Neural cell (in vitro differentiated cells): ENCODE measurements at regions not wholly inside any gene's neighbourhood (a gene's known extent, or its start where the extent isn't known, plus 50 kb on each side); places are given as distances from the start of the nearest gene placed in this dataset.

Experiments used
- CTCF ChIP-seq: fragments of 450-650 bp; IDR thresholded peaks from 2 replicates; pipeline ENCODE4 v1.5.1; 2014; ENCODE audit warnings: antibody characterized with exemption, mild to moderate bottlenecking, moderate library complexity; ENCODE audit not compliant: poor library complexity, severe bottlenecking
- EP300 ChIP-seq: fragments of 450-650 bp; conservative IDR thresholded peaks from 2 replicates; pipeline ENCODE4 v1.6.1; 2014; ENCODE audit warnings: antibody characterized with exemption, mild to moderate bottlenecking, moderate library complexity; ENCODE audit not compliant: poor library complexity, severe bottlenecking
- EZH2 ChIP-seq: fragments of 200-600, 300-800 bp; shearing (Covaris generic), sonication (generic); IDR thresholded peaks from 2 replicates; pipeline ENCODE4 v1.6.1; 2014; ENCODE audit warnings: antibody characterized with exemption, low read length, borderline replicate concordance, mild to moderate bottlenecking; ENCODE audit not compliant: insufficient read depth, poor library complexity, severe bottlenecking
- MXI1 ChIP-seq: fragments of 450-650 bp; conservative IDR thresholded peaks from 2 replicates; pipeline ENCODE4 v1.6.1; 2014; ENCODE audit warnings: antibody characterized with exemption, mild to moderate bottlenecking; ENCODE audit not compliant: poor library complexity, severe bottlenecking
- POLR2AphosphoS5 ChIP-seq: IDR thresholded peaks from 2 replicates; pipeline ENCODE4 v1.6.1; 2012
- RAD21 ChIP-seq: fragments of 450-650 bp; conservative IDR thresholded peaks from 2 replicates; pipeline ENCODE4 v1.6.1; 2014; ENCODE audit warnings: antibody characterized with exemption, mild to moderate bottlenecking, moderate library complexity
- REST ChIP-seq: IDR thresholded peaks from 2 replicates; pipeline ENCODE4 v1.6.1; 2012; ENCODE audit warnings: borderline replicate concordance
- SMC3 ChIP-seq: fragments of 450-650 bp; conservative IDR thresholded peaks from 2 replicates; pipeline ENCODE4 v1.6.1; 2014; ENCODE audit warnings: antibody characterized with exemption, mild to moderate bottlenecking, moderate library complexity; ENCODE audit not compliant: poor library complexity
- TAF1 ChIP-seq: IDR thresholded peaks from 2 replicates; pipeline ENCODE4 v1.6.1; 2012; ENCODE audit warnings: low read depth

GRCh38 chr3:106691476-106691875 is 685.8 kb upstream of the CCDC54 start:
- TF ChIP-seq CTCF (no peak), REST (no peak), EP300 (no peak), TAF1 (no peak), RAD21 (no peak), EZH2 (no peak), POLR2AphosphoS5 (no peak), MXI1 (no peak), SMC3 (no peak)
